GM12865 (cell line): ENCODE measurements at regions not wholly inside any gene's neighbourhood (a gene's known extent, or its start where the extent isn't known, plus 50 kb on each side); places are given as distances from the start of the nearest gene placed in this dataset.

Experiments used
- DNase-seq: peaks from one replicate; pipeline ENCODE4 v3.0.0; 2010; ENCODE audit warnings: low read depth
- H3K4me3 ChIP-seq: 2 replicates; pipeline ENCODE4 v1.5.1; 2011; ENCODE audit warnings: mild to moderate bottlenecking, low read depth, low read length, control low read depth
- CTCF ChIP-seq: IDR thresholded peaks from 2 replicates; pipeline ENCODE4 v1.5.1; 2011; ENCODE audit warnings: low read length, control low read depth, low read depth, inconsistent platforms; ENCODE audit not compliant: insufficient read depth; ENCODE audit errors: missing control alignments

- no peak for TF ChIP-seq CTCF
- DNase-seq = no peak
- no peak overlapping the region for H3K4me3 ChIP-seq
Measured at GRCh38 chr14:54177019-54177418, 219.8 kb upstream of the CDKN3 start.

GRCh38 chr14:54177641-54178621, 218.9 kb upstream of the CDKN3 start:
- no peak for DNase-seq

GRCh38 chr14:54182419-54183045, 214.3 kb upstream of the CDKN3 start:
- DNase-seq = no peak
- TF ChIP-seq CTCF = no peak
- H3K4me3 ChIP-seq = no peak overlapping the region

More at GRCh38 chr14:54177641-54178621, 218.9 kb upstream of the CDKN3 start:
- H3K4me3 ChIP-seq = no peak overlapping the region
- TF ChIP-seq CTCF = no peak

GRCh38 chr14:54186821-54187763, 209.7 kb upstream of the CDKN3 start:
- no peak for DNase-seq
- no peak for TF ChIP-seq CTCF
- no peak overlapping the region for H3K4me3 ChIP-seq

GRCh38 chr14:54188064-54188666, 208.6 kb upstream of the CDKN3 start:
- TF ChIP-seq CTCF = no peak
- no peak for DNase-seq
- H3K4me3 ChIP-seq = no peak overlapping the region

GRCh38 chr14:54189333-54189732, 207.5 kb upstream of the CDKN3 start:
- TF ChIP-seq CTCF = no peak
- no peak for DNase-seq
- H3K4me3 ChIP-seq = no peak overlapping the region
